Liver (tissue), 3 donors: ENCODE measurements at regions not wholly inside any gene's neighbourhood (a gene's known extent, or its start where the extent isn't known, plus 50 kb on each side); places are given as distances from the start of the nearest gene placed in this dataset.

Source experiments
- EGR1 ChIP-seq, 2 donors: IDR thresholded peaks; 2 replicates each; pipeline ENCODE4 v1.6.1; 2016 to 2018; ENCODE audit warnings: antibody characterized with exemption in 2 of 2, low read depth in 2 of 2
- GABPA ChIP-seq, 2 donors: IDR thresholded peaks in 1 of 2; conservative IDR thresholded peaks in 1 of 2; 2 replicates each; pipeline ENCODE4 v1.6.1; 2016; ENCODE audit warnings: antibody characterized with exemption in 2 of 2, mild to moderate bottlenecking in 1 of 2, moderate library complexity in 1 of 2
- NR2F2 ChIP-seq: IDR thresholded peaks from 2 replicates; pipeline ENCODE4 v1.6.1; 2016; ENCODE audit warnings: antibody characterized with exemption
- RAD21 ChIP-seq, 2 donors: IDR thresholded peaks; 2 replicates each; pipeline ENCODE4 v1.6.1; 2016; ENCODE audit warnings: antibody characterized with exemption in 2 of 2, mild to moderate bottlenecking in 2 of 2
- SP1 ChIP-seq: IDR thresholded peaks from 2 replicates; pipeline ENCODE4 v1.6.1; 2018; ENCODE audit warnings: antibody characterized with exemption, mild to moderate bottlenecking
- YY1 ChIP-seq: IDR thresholded peaks from 2 replicates; pipeline ENCODE4 v1.6.1; 2016; ENCODE audit warnings: antibody characterized with exemption, mild to moderate bottlenecking
- TF ChIP-seq, protein P1 (sequence below): fragments of 150-350 bp; IDR thresholded peaks from 2 replicates; pipeline ENCODE4 v1.5.1; 2017; ENCODE audit warnings: improper control_type of control experiment, low read depth, low read length; ENCODE audit not compliant: missing input control
- TF ChIP-seq, protein P2 (sequence below): IDR thresholded peaks from 2 replicates; pipeline ENCODE4 v1.6.1; 2016; ENCODE audit warnings: antibody characterized with exemption
- donor health status: healthy.
- donor health status: healthy.

DNA sequence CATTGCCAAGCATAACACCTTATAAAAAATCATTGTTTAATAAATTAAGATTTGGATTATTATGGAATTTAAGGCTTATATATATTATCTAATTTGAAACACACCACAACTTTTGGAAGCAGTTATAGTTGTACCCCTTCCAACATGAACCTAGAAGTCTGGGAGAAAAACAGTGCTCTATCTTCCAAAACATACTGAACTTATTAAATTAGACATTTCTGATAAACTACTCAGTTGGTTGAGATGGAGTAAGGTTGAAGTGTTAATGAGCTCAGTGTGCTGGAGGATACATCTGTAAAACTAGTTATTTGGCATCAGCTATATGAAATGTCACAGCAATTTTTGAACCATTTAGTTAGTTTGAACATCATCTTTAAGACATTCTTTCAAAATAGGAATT is 227.4 kb downstream of the ALX1 start:
- TF ChIP-seq, protein P1, sequence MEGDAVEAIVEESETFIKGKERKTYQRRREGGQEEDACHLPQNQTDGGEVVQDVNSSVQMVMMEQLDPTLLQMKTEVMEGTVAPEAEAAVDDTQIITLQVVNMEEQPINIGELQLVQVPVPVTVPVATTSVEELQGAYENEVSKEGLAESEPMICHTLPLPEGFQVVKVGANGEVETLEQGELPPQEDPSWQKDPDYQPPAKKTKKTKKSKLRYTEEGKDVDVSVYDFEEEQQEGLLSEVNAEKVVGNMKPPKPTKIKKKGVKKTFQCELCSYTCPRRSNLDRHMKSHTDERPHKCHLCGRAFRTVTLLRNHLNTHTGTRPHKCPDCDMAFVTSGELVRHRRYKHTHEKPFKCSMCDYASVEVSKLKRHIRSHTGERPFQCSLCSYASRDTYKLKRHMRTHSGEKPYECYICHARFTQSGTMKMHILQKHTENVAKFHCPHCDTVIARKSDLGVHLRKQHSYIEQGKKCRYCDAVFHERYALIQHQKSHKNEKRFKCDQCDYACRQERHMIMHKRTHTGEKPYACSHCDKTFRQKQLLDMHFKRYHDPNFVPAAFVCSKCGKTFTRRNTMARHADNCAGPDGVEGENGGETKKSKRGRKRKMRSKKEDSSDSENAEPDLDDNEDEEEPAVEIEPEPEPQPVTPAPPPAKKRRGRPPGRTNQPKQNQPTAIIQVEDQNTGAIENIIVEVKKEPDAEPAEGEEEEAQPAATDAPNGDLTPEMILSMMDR = no peak
- no peak for TF ChIP-seq RAD21 (IDR thresholded peaks at IDR 0.05)
- TF ChIP-seq YY1 = no peak
- no peak for TF ChIP-seq SP1
- TF ChIP-seq NR2F2 = no peak
- TF ChIP-seq EGR1 (IDR thresholded peaks at IDR 0.05; ENCODE audit: low read depth in 2 of 2) = no peak
- TF ChIP-seq GABPA (IDR thresholded peaks at IDR 0.05 in 1 of 2, conservative IDR thresholded peaks at IDR 0.05 in 1 of 2) = no peak
- TF ChIP-seq, protein P2, sequence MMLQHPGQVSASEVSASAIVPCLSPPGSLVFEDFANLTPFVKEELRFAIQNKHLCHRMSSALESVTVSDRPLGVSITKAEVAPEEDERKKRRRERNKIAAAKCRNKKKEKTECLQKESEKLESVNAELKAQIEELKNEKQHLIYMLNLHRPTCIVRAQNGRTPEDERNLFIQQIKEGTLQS = no peak
